ENCODE measurements at regions not wholly inside any gene's neighbourhood (a gene's known extent, or its start where the extent isn't known, plus 50 kb on each side); places are given as distances from the start of the nearest gene placed in this dataset.

DNA sequence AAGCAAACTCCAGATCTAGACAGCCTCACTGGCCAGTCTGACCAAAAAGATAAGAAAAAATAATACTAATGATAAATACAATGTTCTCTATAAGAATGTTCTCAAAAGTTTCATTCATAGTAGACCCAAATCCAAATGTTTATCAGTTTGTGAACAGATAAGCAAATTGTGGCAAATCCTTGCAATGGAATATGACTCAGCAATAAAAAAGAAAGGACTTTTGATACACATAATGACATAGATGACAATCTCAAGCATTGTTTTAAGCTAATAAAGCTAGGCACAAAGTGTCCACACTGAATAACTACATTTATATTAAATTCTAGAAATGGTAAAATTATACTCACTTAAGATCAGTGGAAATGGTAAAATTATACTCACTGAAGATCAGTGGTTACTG, 195.4 kb upstream of the TYRP1 start:
- no peaks in the 10 kb centered on the region for H3K36me3 ChIP-seq (ENCODE audit: insufficient read depth, low read length)
- H3K9me3 ChIP-seq (ENCODE audit: low read depth, low read length): no peaks in the 10 kb centered on the region
- H4K20me1 ChIP-seq (ENCODE audit: insufficient read depth, low read length): no peaks in the 10 kb centered on the region
- DNase-seq (ENCODE audit: insufficient read length, low spot score, missing footprints): no peak
- H3K4me2 ChIP-seq (ENCODE audit: insufficient read depth, low read length): no peak overlapping the region
- TF ChIP-seq, protein P1, sequence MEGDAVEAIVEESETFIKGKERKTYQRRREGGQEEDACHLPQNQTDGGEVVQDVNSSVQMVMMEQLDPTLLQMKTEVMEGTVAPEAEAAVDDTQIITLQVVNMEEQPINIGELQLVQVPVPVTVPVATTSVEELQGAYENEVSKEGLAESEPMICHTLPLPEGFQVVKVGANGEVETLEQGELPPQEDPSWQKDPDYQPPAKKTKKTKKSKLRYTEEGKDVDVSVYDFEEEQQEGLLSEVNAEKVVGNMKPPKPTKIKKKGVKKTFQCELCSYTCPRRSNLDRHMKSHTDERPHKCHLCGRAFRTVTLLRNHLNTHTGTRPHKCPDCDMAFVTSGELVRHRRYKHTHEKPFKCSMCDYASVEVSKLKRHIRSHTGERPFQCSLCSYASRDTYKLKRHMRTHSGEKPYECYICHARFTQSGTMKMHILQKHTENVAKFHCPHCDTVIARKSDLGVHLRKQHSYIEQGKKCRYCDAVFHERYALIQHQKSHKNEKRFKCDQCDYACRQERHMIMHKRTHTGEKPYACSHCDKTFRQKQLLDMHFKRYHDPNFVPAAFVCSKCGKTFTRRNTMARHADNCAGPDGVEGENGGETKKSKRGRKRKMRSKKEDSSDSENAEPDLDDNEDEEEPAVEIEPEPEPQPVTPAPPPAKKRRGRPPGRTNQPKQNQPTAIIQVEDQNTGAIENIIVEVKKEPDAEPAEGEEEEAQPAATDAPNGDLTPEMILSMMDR (IDR thresholded peaks at IDR 0.05; ENCODE audit: extremely low read depth, low read depth, low read length): no peak
- no peaks in the 10 kb centered on the region for H3K27me3 ChIP-seq (ENCODE audit: insufficient read depth, low read length)
- no peaks in the 10 kb centered on the region for H3K79me2 ChIP-seq (ENCODE audit: insufficient read depth, low read length)
- H3K27ac ChIP-seq (ENCODE audit: low read depth, low read length): no peak overlapping the region
- H3K4me3 ChIP-seq (ENCODE audit: insufficient read depth, low read length): no peak overlapping the region
- H2AFZ ChIP-seq (ENCODE audit: low read length): no peak overlapping the region
- H3K4me1 ChIP-seq (ENCODE audit: insufficient read depth, low read length): no peaks in the 10 kb centered on the region

DNA sequence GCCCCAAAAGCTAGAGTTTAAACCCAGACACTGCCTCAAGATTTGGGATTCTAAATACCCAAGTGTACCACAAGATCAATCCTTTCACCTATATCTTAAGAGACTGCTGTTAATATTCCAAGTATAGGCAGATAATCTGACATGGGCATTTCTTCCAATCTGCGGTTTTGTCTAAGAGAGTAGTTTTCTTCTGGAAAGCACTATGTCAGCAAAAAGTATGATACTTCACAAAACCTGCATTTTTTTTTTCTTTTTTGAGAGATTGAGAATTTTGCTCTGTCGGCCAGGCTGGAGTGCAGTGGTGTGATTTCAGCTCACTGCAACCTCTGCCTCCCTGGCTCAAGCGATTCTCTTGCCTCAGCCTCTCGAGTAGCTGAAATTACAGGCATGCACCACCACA, 190.7 kb upstream of the TYRP1 start:
- no peak for DNase-seq (ENCODE audit: insufficient read length, low spot score, missing footprints)
- TF ChIP-seq, protein P1 (IDR thresholded peaks at IDR 0.05; ENCODE audit: extremely low read depth, low read depth, low read length): no peak
- no peak overlapping the region for H3K4me2 ChIP-seq (ENCODE audit: insufficient read depth, low read length)
- no peaks in the 10 kb centered on the region for H3K9me3 ChIP-seq (ENCODE audit: low read depth, low read length)
- H3K4me3 ChIP-seq (ENCODE audit: insufficient read depth, low read length): no peak overlapping the region
- no peak overlapping the region for H3K27ac ChIP-seq (ENCODE audit: low read depth, low read length)
- no peaks in the 10 kb centered on the region for H3K79me2 ChIP-seq (ENCODE audit: insufficient read depth, low read length)
- H2AFZ ChIP-seq (ENCODE audit: low read length): no peak overlapping the region
- H3K27me3 ChIP-seq (ENCODE audit: insufficient read depth, low read length): no peaks in the 10 kb centered on the region
- H3K4me1 ChIP-seq (ENCODE audit: insufficient read depth, low read length): no peaks in the 10 kb centered on the region
- no peaks in the 10 kb centered on the region for H3K36me3 ChIP-seq (ENCODE audit: insufficient read depth, low read length)
- H4K20me1 ChIP-seq (ENCODE audit: insufficient read depth, low read length): no peaks in the 10 kb centered on the region

DNA sequence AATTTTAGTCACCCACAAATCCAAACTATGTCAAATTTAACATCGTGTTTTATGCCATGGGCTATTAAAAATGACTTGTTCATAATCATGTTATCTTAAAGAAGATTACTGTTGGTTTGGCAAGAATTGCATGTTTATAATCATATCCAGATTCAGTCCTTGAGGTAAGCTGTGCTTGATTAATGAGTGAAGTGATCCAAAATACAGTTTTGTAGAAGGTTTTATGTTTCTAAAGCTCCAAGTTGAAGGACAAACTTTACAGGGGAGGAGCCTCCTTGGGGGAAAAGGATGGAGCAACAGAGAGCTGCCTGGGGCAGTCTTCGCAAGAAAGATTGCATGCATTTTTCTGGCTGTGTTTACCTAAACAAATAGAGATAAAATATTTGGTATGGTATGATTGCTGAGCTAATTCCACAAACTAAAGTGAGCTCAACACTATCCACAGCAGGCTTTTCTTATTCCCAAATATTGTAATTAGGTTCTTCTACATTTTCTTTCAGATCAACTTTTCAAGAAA, 189.5 kb upstream of the TYRP1 start:
- H3K27me3 ChIP-seq (ENCODE audit: insufficient read depth, low read length): no peaks in the 10 kb centered on the region
- no peak overlapping the region for H3K4me3 ChIP-seq (ENCODE audit: insufficient read depth, low read length)
- H3K27ac ChIP-seq (ENCODE audit: low read depth, low read length): no peak overlapping the region
- no peaks in the 10 kb centered on the region for H3K4me1 ChIP-seq (ENCODE audit: insufficient read depth, low read length)
- no peaks in the 10 kb centered on the region for H3K79me2 ChIP-seq (ENCODE audit: insufficient read depth, low read length)
- no peak overlapping the region for H2AFZ ChIP-seq (ENCODE audit: low read length)
- no peaks in the 10 kb centered on the region for H3K36me3 ChIP-seq (ENCODE audit: insufficient read depth, low read length)
- H3K9me3 ChIP-seq (ENCODE audit: low read depth, low read length): no peaks in the 10 kb centered on the region
- TF ChIP-seq, protein P1 (IDR thresholded peaks at IDR 0.05; ENCODE audit: extremely low read depth, low read depth, low read length): no peak
- no peak for DNase-seq (ENCODE audit: insufficient read length, low spot score, missing footprints)
- no peak overlapping the region for H3K4me2 ChIP-seq (ENCODE audit: insufficient read depth, low read length)
- H4K20me1 ChIP-seq (ENCODE audit: insufficient read depth, low read length): no peaks in the 10 kb centered on the region

DNA sequence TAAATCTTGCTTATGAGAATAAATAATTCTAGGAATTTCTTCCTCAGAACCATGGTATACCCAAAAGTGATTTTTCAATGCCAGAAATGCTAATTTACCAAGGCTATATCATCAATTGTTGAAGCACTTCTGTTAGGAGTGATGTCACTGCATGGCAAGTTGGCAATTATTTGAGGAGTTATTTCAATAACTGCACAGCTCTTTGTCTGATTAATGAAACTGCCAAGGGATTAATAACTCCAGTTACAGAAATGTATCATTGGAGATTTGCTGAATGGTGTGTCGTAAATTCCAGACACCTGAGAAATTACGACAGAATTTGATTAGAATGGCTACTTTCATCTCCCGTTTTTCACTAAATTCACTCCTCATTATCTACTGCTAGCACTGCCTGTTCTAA, 182.6 kb upstream of the TYRP1 start:
- no peak overlapping the region for H3K4me3 ChIP-seq (ENCODE audit: insufficient read depth, low read length)
- no peaks in the 10 kb centered on the region for H4K20me1 ChIP-seq (ENCODE audit: insufficient read depth, low read length)
- H3K4me1 ChIP-seq (ENCODE audit: insufficient read depth, low read length): no peaks in the 10 kb centered on the region
- H3K79me2 ChIP-seq (ENCODE audit: insufficient read depth, low read length): no peaks in the 10 kb centered on the region
- TF ChIP-seq, protein P1 (IDR thresholded peaks at IDR 0.05; ENCODE audit: extremely low read depth, low read depth, low read length): no peak
- H3K27me3 ChIP-seq (ENCODE audit: insufficient read depth, low read length): no peaks in the 10 kb centered on the region
- no peak for DNase-seq (ENCODE audit: insufficient read length, low spot score, missing footprints)
- H3K4me2 ChIP-seq (ENCODE audit: insufficient read depth, low read length): no peak overlapping the region
- no peaks in the 10 kb centered on the region for H3K36me3 ChIP-seq (ENCODE audit: insufficient read depth, low read length)
- H3K27ac ChIP-seq (ENCODE audit: low read depth, low read length): no peak overlapping the region
- H3K9me3 ChIP-seq (ENCODE audit: low read depth, low read length): no peaks in the 10 kb centered on the region
- H2AFZ ChIP-seq (ENCODE audit: low read length): no peak overlapping the region

Data from osteoblast (primary cell).